ENCODE measurements at regions not wholly inside any gene's neighbourhood (a gene's known extent, or its start where the extent isn't known, plus 50 kb on each side); places are given as distances from the start of the nearest gene placed in this dataset.

DNA sequence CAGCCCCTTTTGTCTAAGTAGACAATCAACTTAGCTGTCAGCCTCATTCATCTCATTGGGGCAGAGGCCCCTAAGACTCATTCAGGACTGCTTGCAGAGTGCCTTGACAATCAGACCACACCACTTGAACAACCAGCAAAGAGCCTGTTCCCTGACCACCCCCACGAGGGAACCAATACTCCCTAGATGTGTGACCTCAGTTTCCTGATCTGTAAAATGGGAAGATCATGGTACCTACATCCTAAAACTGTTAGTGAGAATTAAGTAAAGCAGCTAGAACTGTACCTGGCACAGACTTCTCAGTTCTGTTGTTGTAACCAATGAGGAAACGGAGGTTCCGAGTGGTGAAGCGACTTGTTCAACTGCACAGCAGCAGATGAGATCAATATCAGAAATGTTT is 298.5 kb downstream of the RRAGC start:
- no peak for TF ChIP-seq POLR2A (IDR thresholded peaks at IDR 0.05)
- TF ChIP-seq, protein P1, sequence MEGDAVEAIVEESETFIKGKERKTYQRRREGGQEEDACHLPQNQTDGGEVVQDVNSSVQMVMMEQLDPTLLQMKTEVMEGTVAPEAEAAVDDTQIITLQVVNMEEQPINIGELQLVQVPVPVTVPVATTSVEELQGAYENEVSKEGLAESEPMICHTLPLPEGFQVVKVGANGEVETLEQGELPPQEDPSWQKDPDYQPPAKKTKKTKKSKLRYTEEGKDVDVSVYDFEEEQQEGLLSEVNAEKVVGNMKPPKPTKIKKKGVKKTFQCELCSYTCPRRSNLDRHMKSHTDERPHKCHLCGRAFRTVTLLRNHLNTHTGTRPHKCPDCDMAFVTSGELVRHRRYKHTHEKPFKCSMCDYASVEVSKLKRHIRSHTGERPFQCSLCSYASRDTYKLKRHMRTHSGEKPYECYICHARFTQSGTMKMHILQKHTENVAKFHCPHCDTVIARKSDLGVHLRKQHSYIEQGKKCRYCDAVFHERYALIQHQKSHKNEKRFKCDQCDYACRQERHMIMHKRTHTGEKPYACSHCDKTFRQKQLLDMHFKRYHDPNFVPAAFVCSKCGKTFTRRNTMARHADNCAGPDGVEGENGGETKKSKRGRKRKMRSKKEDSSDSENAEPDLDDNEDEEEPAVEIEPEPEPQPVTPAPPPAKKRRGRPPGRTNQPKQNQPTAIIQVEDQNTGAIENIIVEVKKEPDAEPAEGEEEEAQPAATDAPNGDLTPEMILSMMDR (IDR thresholded peaks at IDR 0.05): no peak
